GM12891 (cell line): ENCODE measurements at regions not wholly inside any gene's neighbourhood (a gene's known extent, or its start where the extent isn't known, plus 50 kb on each side); places are given as distances from the start of the nearest gene placed in this dataset.

Experiments used
- POLR2A ChIP-seq: IDR thresholded peaks from 2 replicates; pipeline ENCODE4 v1.6.1; 2011; ENCODE audit warnings: low read depth, low read length, control low read depth
- POLR2AphosphoS5 ChIP-seq: IDR thresholded peaks from 2 replicates; pipeline ENCODE4 v1.6.1; 2011; ENCODE audit warnings: low read depth, low read length, control low read depth
- POU2F2 ChIP-seq: IDR thresholded peaks from 2 replicates; pipeline ENCODE4 v1.6.1; 2011; ENCODE audit warnings: low read depth, mild to moderate bottlenecking, control low read depth, low read length, moderate library complexity
- SPI1 ChIP-seq: IDR thresholded peaks from 2 replicates; pipeline ENCODE4 v1.6.1; 2011; ENCODE audit warnings: low read depth, low read length, control low read depth
- TAF1 ChIP-seq: IDR thresholded peaks from 2 replicates; pipeline ENCODE4 v1.6.1; 2011; ENCODE audit warnings: low read depth, low read length, control low read depth

DNA sequence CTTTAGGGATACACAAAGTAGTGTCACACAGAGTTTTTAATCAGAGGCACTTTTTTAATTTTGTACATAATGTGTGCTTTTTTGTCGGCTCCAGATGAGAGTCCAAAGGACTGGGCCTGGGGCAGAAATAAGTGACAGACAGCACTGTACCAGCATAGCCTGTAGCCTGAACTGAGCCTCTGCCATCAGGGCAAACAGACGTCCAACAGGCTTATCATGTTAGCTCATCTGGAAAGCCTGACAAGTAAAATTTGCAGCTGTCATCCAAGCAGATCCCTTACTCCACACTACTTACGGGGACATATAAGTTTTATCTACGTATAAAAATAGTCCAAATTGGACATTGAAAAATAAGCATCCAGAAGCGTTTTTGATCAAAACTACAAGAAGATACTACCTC lies 233.1 kb upstream of the GAS1 start:
- TF ChIP-seq POLR2AphosphoS5 (no peak), POLR2A (no peak), TAF1 (no peak), SPI1 (no peak), POU2F2 (no peak)
